SK-N-SH (cell line): ENCODE measurements at regions not wholly inside any gene's neighbourhood (a gene's known extent, or its start where the extent isn't known, plus 50 kb on each side); places are given as distances from the start of the nearest gene placed in this dataset.
A peak's percentile ranks its signal among the peaks of the same experiment; 100 is the strongest.

Experiments used
- CTCF ChIA-PET: fragments of 300-600, 350-600 bp; formaldehyde crosslinking; extraction: SDS; loops from one replicate; lab custom pipeline; 2021; lab: Yijun Ruan, JAX
- POLR2A ChIA-PET: fragments of 350-600 bp; sonication (Branson Sonifier 250); formaldehyde crosslinking; extraction: SDS; loops from one replicate; lab custom pipeline; 2020; ENCODE audit warnings: antibody characterized with exemption, inconsistent platforms; lab: Yijun Ruan, JAX
- DNase-seq: peaks from one replicate; pipeline ENCODE4 v3.0.0; 2012
- H2AFZ ChIP-seq: fragments of 200-600 bp; sonication (generic); 2 replicates; pipeline ENCODE4 v1.8.1; 2016; ENCODE audit warnings: antibody characterized with exemption, mild to moderate bottlenecking, low read depth
- H3F3A ChIP-seq: fragments of 200-600 bp; sonication (generic); replicated peaks from 2 replicates; pipeline ENCODE3; 2016; ENCODE audit warnings: antibody characterized with exemption, mild to moderate bottlenecking; ENCODE audit not compliant: insufficient read depth
- H3K27ac ChIP-seq, 2 experiments: fragments of 200-500 bp in 1 of 2; fragments of 200-600 bp in 1 of 2; sonication (Bioruptor generic) in 1 of 2; sonication (generic), shearing (Covaris generic) in 1 of 2; 2 replicates each; pipeline versions ENCODE4 v1.5.1 to v1.6.1; 2014 to 2016; ENCODE audit warnings: low read depth in 2 of 2, inconsistent platforms in 1 of 2, low read length in 1 of 2, mild to moderate bottlenecking in 1 of 2, mixed read lengths in 1 of 2
- H3K27me3 ChIP-seq: fragments of 200-600 bp; sonication (generic), shearing (Covaris generic); 2 replicates; pipeline ENCODE4 v1.6.1; 2016; ENCODE audit warnings: mixed run types; ENCODE audit not compliant: insufficient read depth
- H3K36me3 ChIP-seq, 2 experiments: fragments of 200-500 bp in 1 of 2; fragments of 200-600 bp in 1 of 2; sonication (Bioruptor generic) in 1 of 2; sonication (generic) in 1 of 2; replicated peaks in 1 of 2; 2 replicates each; pipeline versions ENCODE3 to v1.5.1; 2014 to 2016; ENCODE audit warnings: low read length in 1 of 2, mild to moderate bottlenecking in 1 of 2; ENCODE audit not compliant: insufficient read depth in 2 of 2, control insufficient read depth in 1 of 2
- H3K4me1 ChIP-seq, 2 experiments: fragments of 200-500 bp in 1 of 2; fragments of 200-600 bp in 1 of 2; sonication (Bioruptor generic) in 1 of 2; sonication (generic), shearing (Covaris generic) in 1 of 2; 2 replicates each; pipeline versions ENCODE4 v1.5.1 to v1.6.1; 2014 to 2016; ENCODE audit warnings: low read depth in 1 of 2, low read length in 1 of 2, mixed run types in 1 of 2; ENCODE audit not compliant: insufficient read depth in 2 of 2, control insufficient read depth in 1 of 2
- H3K4me2 ChIP-seq: fragments of 200-600 bp; sonication (generic), shearing (Covaris generic); 2 replicates; pipeline ENCODE4 v1.6.1; 2017; ENCODE audit warnings: mixed run types
- H3K4me3 ChIP-seq, 2 experiments: fragments of 200-500 bp in 1 of 2; fragments of 200-600 bp in 1 of 2; sonication (Bioruptor generic) in 1 of 2; sonication (generic), shearing (Covaris generic) in 1 of 2; 2 replicates each; pipeline versions ENCODE4 v1.5.1 to v1.8.1; 2014 to 2016; ENCODE audit warnings: low read depth in 2 of 2, inconsistent platforms in 1 of 2, low read length in 1 of 2, mild to moderate bottlenecking in 1 of 2, mixed read lengths in 1 of 2, moderate library complexity in 1 of 2
- H3K79me2 ChIP-seq: fragments of 200-600 bp; sonication (generic); 2 replicates; pipeline ENCODE4 v1.8.1; 2017; ENCODE audit warnings: mild to moderate bottlenecking; ENCODE audit not compliant: insufficient read depth
- H3K9ac ChIP-seq: fragments of 200-600 bp; sonication (generic); 2 replicates; pipeline ENCODE4 v1.6.1; 2017; ENCODE audit warnings: mixed run types
- H3K9me2 ChIP-seq: fragments of 200-600 bp; sonication (generic); 2 replicates; pipeline ENCODE4 v1.6.1; 2017; ENCODE audit warnings: mixed run types
- H3K9me3 ChIP-seq: fragments of 200-600 bp; sonication (generic); 2 replicates; pipeline ENCODE4 v1.6.1; 2017; ENCODE audit warnings: mixed run types, mild to moderate bottlenecking, moderate library complexity
- H4K20me1 ChIP-seq: fragments of 200-600 bp; sonication (generic); 2 replicates; pipeline ENCODE4 v1.6.1; 2017; ENCODE audit warnings: mild to moderate bottlenecking, mixed run types; ENCODE audit not compliant: insufficient read depth
- FOSL2 ChIP-seq: IDR thresholded peaks from 2 replicates; pipeline ENCODE4 v1.4.0; 2012; ENCODE audit warnings: low read depth, mild to moderate bottlenecking, moderate library complexity, borderline replicate concordance
- GATA2 ChIP-seq: sonication (generic); formaldehyde crosslinking; IDR thresholded peaks from 2 replicates; pipeline ENCODE4 v1.5.0; 2020; ENCODE audit warnings: mild to moderate bottlenecking, missing genetic modification reagents
- JUND ChIP-seq: IDR thresholded peaks from 2 replicates; pipeline ENCODE4 v1.4.0; 2012
- MEF2A ChIP-seq: IDR thresholded peaks from 2 replicates; pipeline ENCODE4 v1.4.0; 2012; ENCODE audit warnings: low read depth, borderline replicate concordance
- NFIC ChIP-seq: IDR thresholded peaks from 2 replicates; pipeline ENCODE4 v1.4.0; 2012; ENCODE audit warnings: borderline replicate concordance
- NRF1 ChIP-seq: IDR thresholded peaks from 2 replicates; pipeline ENCODE4 v1.6.1; 2012; ENCODE audit warnings: low read depth, mild to moderate bottlenecking, low read length
- RCOR1 ChIP-seq: fragments of 150-350 bp; IDR thresholded peaks from 2 replicates; pipeline ENCODE4 v1.6.1; 2017; ENCODE audit warnings: antibody characterized with exemption, low read length
- SIN3A ChIP-seq: IDR thresholded peaks from 2 replicates; pipeline ENCODE4 v1.6.1; 2012; ENCODE audit warnings: low read depth, mild to moderate bottlenecking, low read length, moderate library complexity, borderline replicate concordance
- SMC3 ChIP-seq: IDR thresholded peaks from 2 replicates; pipeline ENCODE4 v1.6.1; 2012; ENCODE audit warnings: low read depth, low read length, improper control_type of control experiment
- ZBTB33 ChIP-seq: IDR thresholded peaks from 2 replicates; pipeline ENCODE4 v1.4.0; 2012; ENCODE audit warnings: low read depth, borderline replicate concordance
- WGBS: methylation state at CpG from one replicate; pipeline ENCODE4 v1.1.6; 2017; ENCODE audit warnings: low lambda C conversion rate; 5-methylcytosine and 5-hydroxymethylcytosine counted together

GRCh38 chr14:71610797-71611196, 321.4 kb upstream of the RGS6 start:
- WGBS, result 82% methylated on average over 1 of the region's 1 CpG
- peaks cover 60% of the 10 kb centered on the region for H3K79me2 ChIP-seq

GRCh38 chr14:71613168-71613567, 319.1 kb upstream of the RGS6 start:
- H3K4me2 ChIP-seq, result no peak overlapping the region
- TF ChIP-seq FOSL2, result no peak
- TF ChIP-seq GATA2 (CRISPR knock-in tag), result no peak
- no peak for TF ChIP-seq RCOR1
- no peak for TF ChIP-seq SIN3A
- no peak for TF ChIP-seq JUND
- no peak for TF ChIP-seq ZBTB33
- TF ChIP-seq, all 33 proteins: peak for 0
- Histone ChIP-seq H3K79me2 (peaks cover 56% of the 10 kb centered on the region), H3K4me1 (peaks cover 8 to 12% of the 10 kb centered on the region in 2 experiments; a peak in 3 of 4 replicates), H3F3A (peaks cover 4% of the 10 kb centered on the region), H3K9ac (no peak overlapping the region), H3K9me3 (no peaks in the 10 kb centered on the region), H3K36me3 (no peaks in the 10 kb centered on the region), H4K20me1 (no peaks in the 10 kb centered on the region), H2AFZ (no peak overlapping the region), H3K27ac (no peak overlapping the region), H3K4me3 (no peak overlapping the region), H3K9me2 (no peaks in the 10 kb centered on the region), H3K27me3 (no peaks in the 10 kb centered on the region)
- WGBS, result 88% methylated on average over 1 of the region's 1 CpG
- no peak for DNase-seq
- CTCF ChIA-PET, result interaction anchor here (0.7 to 1.0 kb wide), 3 partner anchors 14 to 99 kb away, joined by 3 to 4 read pairs (median 4); no protein-coding TSS in a partner anchor
- POLR2A ChIA-PET, result no interaction called here

More at GRCh38 chr14:71610797-71611196, 321.4 kb upstream of the RGS6 start:
- TF ChIP-seq MEF2A, result no peak
- 0 out of 2 replicates have a peak, but pooled peaks have one; percentile 7 for TF ChIP-seq NFIC
- no peak for TF ChIP-seq SMC3
- H3F3A ChIP-seq, result peaks cover 4% of the 10 kb centered on the region
- no peak overlapping the region for H3K9ac ChIP-seq
- no peak overlapping the region for H3K4me2 ChIP-seq
- H3K4me3 ChIP-seq, result no peak overlapping the region
- H3K27ac ChIP-seq, result no peak overlapping the region
- no peaks in the 10 kb centered on the region for H3K9me2 ChIP-seq
- DNase-seq, result no peak
- ChIA-PET CTCF (no interaction called here), POLR2A (no interaction called here)
- no peak overlapping the region for H2AFZ ChIP-seq
- no peaks in the 10 kb centered on the region for H4K20me1 ChIP-seq
- no peaks in the 10 kb centered on the region for H3K9me3 ChIP-seq
- no peaks in the 10 kb centered on the region for H3K36me3 ChIP-seq
- no peaks in the 10 kb centered on the region for H3K27me3 ChIP-seq
- peaks cover 6 to 12% of the 10 kb centered on the region in 2 experiments; a peak in 3 of 4 replicates for H3K4me1 ChIP-seq

GRCh38 chr14:71616013-71616412, 316.2 kb upstream of the RGS6 start:
- Histone ChIP-seq H2AFZ (no peak overlapping the region), H3K9me3 (no peaks in the 10 kb centered on the region), H3K27me3 (no peaks in the 10 kb centered on the region), H4K20me1 (no peaks in the 10 kb centered on the region), H3K36me3 (peaks cover 3 to 7% of the 10 kb centered on the region in 2 experiments), H3F3A (peaks cover 5% of the 10 kb centered on the region), H3K79me2 (peaks cover 58% of the 10 kb centered on the region), H3K27ac (no peak overlapping the region)
- ChIA-PET CTCF (interaction anchor here (0.5 to 0.6 kb wide), 2 partner anchors 137 to 1008 kb away, joined by 3 read pairs; no protein-coding TSS in a partner anchor), POLR2A (no interaction called here)
- 98% methylated on average over 2 of the region's 2 CpGs for WGBS
- no peak for DNase-seq
- TF ChIP-seq NRF1, result no peak
- TF ChIP-seq, all 33 proteins: peak for 0
- Histone ChIP-seq H3K9me2 (no peaks in the 10 kb centered on the region), H3K4me3 (no peak overlapping the region), H3K4me1 (peaks cover 6 to 7% of the 10 kb centered on the region in 2 experiments; a peak in 3 of 4 replicates), H3K4me2 (no peak overlapping the region), H3K9ac (no peak overlapping the region)
